ENCODE measurements at regions not wholly inside any gene's neighbourhood (a gene's known extent, or its start where the extent isn't known, plus 50 kb on each side); places are given as distances from the start of the nearest gene placed in this dataset.

GRCh38 chr1:68890736-68891135 lies 393.9 kb upstream of the DEPDC1 start:
- no peak for TF ChIP-seq CTCF (IDR thresholded peaks at IDR 0.05; ENCODE audit: low read depth, low read length)
- no peak for DNase-seq (ENCODE audit: extremely low read depth, low read depth)

GRCh38 chr1:68904477-68904876 lies 407.6 kb upstream of the DEPDC1 start:
- no peak for TF ChIP-seq CTCF (IDR thresholded peaks at IDR 0.05; ENCODE audit: low read depth, low read length)
- no peak for DNase-seq (ENCODE audit: extremely low read depth, low read depth)

GRCh38 chr1:68906431-68906830 lies 409.5 kb upstream of the DEPDC1 start:
- no peak for TF ChIP-seq CTCF (IDR thresholded peaks at IDR 0.05; ENCODE audit: low read depth, low read length)
- no peak for DNase-seq (ENCODE audit: extremely low read depth, low read depth)

GRCh38 chr1:68907491-68907890 lies 410.6 kb upstream of the DEPDC1 start:
- no peak for TF ChIP-seq CTCF (IDR thresholded peaks at IDR 0.05; ENCODE audit: low read depth, low read length)
- DNase-seq (ENCODE audit: extremely low read depth, low read depth) = no peak

GRCh38 chr1:68908316-68908715 lies 411.4 kb upstream of the DEPDC1 start:
- TF ChIP-seq CTCF (IDR thresholded peaks at IDR 0.05; ENCODE audit: low read depth, low read length) = no peak
- no peak for DNase-seq (ENCODE audit: extremely low read depth, low read depth)

- no peak for TF ChIP-seq CTCF (IDR thresholded peaks at IDR 0.05; ENCODE audit: low read depth, low read length)
- peak; percentile 88 for DNase-seq (ENCODE audit: extremely low read depth, low read depth)
Observed at GRCh38 chr1:68916221-68916902, 419.5 kb upstream of the DEPDC1 start.

- TF ChIP-seq CTCF (IDR thresholded peaks at IDR 0.05; ENCODE audit: low read depth, low read length) = no peak
- no peak for DNase-seq (ENCODE audit: extremely low read depth, low read depth)
Observed at GRCh38 chr1:68917456-68917855, 420.6 kb upstream of the DEPDC1 start.

Measured in AG09319 (cell line).